GM21423 (cell line): ENCODE measurements at regions not wholly inside any gene's neighbourhood (a gene's known extent, or its start where the extent isn't known, plus 50 kb on each side); places are given as distances from the start of the nearest gene placed in this dataset.
"Not testable (repeated sequence)": the region's sequence is repeated elsewhere in the genome, so short reads cannot be mapped to it uniquely, and the experiment has no call there.

Experiments
- ATAC-seq: cut with Tn5 transposase; IDR thresholded peaks from one replicate; pipeline ENCODE4 v1.9.1; 2021; ENCODE audit warnings: mild to moderate bottlenecking, moderate library complexity; ENCODE audit not compliant: unreplicated experiment

DNA sequence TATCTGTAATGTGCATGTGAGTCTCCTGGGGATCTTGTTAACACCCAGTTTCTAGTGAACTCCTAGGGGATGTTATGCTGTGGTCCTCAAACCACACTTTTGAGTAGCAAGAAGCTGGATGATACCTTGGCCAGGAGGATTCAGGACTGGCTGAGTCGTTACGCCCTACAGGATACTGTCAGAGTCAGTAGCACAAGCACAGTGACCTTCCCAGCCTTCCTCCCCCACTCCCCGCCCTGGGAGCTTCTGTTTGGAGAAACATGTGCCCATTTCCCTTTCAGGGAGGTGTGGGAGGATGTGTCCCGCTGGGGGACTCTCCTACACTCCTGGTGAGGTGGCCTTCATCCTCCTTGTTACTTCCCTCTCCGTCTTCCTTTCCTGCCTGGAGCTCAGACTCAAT, 76.4 kb upstream of the TRPM1 start:
- no peak for ATAC-seq

- no peak for ATAC-seq
Observed at GRCh38 chr15:31178705-31179104, 77.2 kb upstream of the TRPM1 start.

DNA sequence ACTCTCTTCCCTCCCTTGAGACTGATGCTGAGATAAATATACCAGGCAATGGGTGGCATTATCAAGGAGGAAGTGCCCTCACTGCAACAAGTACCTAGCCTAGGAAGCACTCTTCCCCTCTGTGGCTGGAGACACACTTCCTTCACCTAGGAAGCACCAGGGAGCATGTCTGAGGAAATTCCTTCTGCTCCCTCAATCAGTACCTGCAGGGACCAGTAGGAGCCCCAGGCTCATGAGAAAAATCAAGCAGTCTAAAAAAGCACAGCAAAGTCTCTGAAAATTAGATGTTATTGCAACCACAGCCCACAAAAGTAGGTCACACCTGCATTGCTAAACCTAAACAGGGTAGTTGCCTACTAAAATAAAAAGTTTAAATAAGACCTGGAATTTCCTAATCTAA, 78.2 kb upstream of the TRPM1 start:
- ATAC-seq, result no peak

DNA sequence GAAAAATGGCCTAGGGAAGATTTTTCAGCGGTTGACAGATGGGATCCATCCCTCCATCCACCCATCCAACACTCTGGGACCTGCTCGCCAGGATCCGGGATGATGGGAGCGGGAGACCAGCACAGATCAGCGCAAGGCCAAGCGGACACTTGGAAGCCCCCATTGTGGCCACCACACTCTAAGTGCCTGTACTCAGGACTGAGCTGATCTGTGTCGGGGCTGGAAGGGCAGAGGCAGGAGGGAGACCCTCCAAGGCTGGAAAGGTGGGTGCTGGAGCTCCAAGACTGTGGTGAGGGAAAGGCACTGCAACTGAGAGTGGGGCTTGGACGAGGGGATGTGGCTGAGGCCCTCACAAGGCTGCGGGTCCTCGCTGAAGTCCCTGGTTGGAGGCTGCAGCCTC, 91.8 kb upstream of the TRPM1 start:
- no peak for ATAC-seq

GRCh38 chr15:31195871-31196270, 94.3 kb upstream of the TRPM1 start:
- no peak for ATAC-seq

GRCh38 chr15:31197497-31198414, 96.2 kb upstream of the TRPM1 start:
- ATAC-seq, result no peak

DNA sequence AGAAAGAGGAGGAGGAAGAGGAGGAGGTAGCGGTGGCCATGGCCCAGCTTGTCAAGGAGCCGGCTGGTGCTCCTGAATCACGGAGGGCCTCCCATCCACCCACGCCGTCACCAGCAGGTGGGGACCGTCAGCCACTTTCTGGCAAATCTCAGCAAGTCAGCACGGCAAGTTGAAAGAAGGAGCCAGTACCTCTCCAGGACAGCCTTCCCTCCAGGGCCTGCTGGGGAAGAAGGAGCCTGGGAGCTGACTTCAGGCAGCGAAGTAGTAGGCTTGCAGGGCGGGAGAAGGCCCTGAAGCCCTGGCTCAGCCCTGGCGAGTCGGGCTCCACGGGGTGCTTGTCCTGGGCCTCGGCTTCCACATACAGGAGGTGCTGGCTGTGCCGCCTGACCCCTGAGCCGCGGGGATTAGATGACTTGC, 99.2 kb upstream of the TRPM1 start:
- ATAC-seq, result no peak

DNA sequence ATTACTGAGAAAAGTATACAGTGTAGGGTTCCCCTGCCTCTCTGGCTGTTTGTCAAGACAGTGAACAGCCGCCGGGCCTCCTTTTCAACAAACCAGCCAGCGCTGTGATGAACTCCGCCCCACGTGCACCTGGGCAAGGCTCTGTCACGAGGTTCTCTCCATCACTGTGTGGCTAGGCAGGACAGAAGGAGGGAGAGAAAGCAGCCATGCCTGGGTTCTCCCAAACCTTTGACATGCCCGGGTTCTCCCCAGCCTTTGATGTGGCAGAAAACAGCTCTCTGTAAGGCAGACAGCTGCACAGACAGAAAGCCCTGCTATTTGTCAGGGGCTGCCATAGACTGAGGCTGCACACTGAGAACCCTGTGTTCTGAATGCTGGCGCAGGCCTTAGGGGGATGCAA, 101.4 kb upstream of the TRPM1 start:
- no peak for ATAC-seq

DNA sequence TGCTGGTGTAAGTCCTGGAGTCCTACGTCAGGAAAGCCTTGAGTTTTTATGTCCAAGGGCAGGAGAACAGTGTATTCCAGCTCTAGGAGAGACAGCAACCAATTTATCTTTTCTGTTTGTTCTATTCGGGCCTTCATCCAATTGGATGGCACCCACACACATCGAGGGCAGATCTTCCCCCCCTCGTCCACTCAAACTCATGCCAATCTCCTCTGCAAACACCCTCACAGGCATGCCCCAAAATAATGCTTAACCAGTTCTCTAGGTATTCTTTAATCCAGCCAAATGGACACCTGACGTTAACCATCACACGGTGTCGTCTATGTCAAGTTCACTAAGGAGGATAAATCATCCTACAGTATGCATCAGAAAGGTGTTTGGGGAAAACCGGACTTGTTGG, 102.5 kb upstream of the TRPM1 start:
- no peak for ATAC-seq

GRCh38 chr15:31206386-31207181, 105.1 kb upstream of the TRPM1 start:
- no peak for ATAC-seq

GRCh38 chr15:31207246-31207645, 105.7 kb upstream of the TRPM1 start:
- ATAC-seq, result no peak

- not testable (repeated sequence) for ATAC-seq
Observed at GRCh38 chr15:31207861-31208260, 106.3 kb upstream of the TRPM1 start.

DNA sequence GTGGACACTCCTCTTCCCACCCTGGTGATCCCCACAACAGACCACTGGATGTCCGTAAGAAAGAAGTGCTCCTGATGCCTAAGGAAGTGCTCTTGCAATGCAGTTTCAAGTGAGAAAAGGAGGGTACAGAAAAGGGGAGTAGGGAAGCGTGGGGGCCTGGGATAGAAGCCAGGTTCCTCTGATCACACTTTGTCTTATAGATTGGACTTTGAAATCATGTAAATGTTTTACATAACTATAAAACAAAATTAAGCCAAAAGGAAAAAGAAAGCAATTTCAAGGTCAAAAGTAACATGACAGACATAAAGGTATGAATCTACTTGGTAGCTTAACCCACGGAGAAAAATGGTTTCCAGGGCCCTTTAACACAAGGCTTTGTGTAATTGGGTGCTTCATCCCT, 107.3 kb upstream of the TRPM1 start:
- ATAC-seq, result no peak

GRCh38 chr15:31211353-31211752, 109.8 kb upstream of the TRPM1 start:
- no peak for ATAC-seq

- ATAC-seq, result no peak
Observed at GRCh38 chr15:31212326-31213080, 111.0 kb upstream of the TRPM1 start.

- ATAC-seq, result no peak
Observed at GRCh38 chr15:31214158-31214863, 112.3 kb upstream of the KLF13 start.

DNA sequence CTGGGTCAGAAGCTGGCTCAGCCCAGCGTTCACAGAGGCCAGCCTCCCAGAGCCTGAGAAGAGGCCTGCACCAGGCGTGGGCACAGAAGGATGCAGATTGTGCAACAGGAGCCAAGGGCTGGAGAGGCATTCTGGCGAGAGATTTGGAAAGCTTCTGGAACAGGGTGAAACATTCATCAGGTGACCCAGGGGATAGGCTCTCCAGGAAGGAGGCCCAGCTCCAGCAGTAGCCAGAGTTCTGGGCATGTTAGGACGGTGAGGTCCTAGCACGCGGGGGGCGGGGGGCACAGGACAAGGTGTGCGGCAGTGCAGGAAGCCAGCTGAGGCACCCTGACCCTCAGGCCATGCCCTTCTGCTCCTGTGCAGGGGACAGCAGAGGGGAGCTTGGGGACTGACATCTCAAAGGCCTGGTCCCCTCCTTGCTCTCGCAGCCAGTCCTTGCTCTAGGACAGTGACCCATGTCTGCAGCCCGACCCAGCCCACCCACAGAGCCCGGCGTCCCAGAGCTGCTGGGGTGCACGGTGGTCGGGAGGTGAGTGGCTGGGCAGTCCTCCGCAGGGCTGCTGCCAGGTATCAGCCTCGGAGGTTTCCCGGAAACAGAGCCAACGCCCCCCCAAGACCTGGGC, 111.7 kb upstream of the KLF13 start:
- ATAC-seq, result no peak

GRCh38 chr15:31215490-31216214, 111.0 kb upstream of the KLF13 start:
- ATAC-seq, result peak; percentile 73

DNA sequence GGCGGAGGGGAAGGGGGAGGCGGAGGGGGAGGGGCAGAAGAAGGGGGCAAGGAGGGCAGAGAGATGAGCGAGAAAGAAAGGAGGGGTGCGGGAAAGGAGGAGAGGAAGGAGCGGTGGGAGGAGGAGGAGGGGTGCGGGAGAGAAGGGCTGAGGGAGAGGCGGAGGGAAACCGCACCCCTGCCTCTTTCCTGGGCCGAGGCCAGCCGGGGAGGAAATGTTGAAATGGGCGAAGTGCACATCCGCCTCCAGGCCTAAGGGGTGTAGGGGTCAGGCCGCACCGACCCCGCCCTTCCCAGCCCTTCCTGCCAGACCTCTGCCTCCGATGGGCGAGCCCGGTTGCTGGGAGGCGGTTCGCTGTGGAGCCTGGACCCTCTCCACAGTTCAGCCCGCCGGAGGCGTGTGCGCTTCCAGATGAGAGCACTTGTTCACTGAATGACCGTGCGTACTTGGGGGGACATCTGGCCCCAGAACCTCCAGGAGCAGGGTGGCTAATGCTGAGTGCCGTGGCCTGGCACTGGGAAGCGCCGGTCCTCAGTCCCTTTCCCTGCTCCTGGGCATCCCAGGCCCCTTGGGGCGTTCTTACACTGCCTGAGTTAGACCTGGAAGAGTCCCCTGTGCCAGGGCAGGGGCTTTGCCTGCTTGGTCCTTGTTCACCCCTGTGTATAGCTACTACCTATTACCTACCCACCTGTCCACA, 110.3 kb upstream of the KLF13 start:
- peak; percentile 41 for ATAC-seq
